ENCODE measurements at regions not wholly inside any gene's neighbourhood (a gene's known extent, or its start where the extent isn't known, plus 50 kb on each side); places are given as distances from the start of the nearest gene placed in this dataset.

DNA sequence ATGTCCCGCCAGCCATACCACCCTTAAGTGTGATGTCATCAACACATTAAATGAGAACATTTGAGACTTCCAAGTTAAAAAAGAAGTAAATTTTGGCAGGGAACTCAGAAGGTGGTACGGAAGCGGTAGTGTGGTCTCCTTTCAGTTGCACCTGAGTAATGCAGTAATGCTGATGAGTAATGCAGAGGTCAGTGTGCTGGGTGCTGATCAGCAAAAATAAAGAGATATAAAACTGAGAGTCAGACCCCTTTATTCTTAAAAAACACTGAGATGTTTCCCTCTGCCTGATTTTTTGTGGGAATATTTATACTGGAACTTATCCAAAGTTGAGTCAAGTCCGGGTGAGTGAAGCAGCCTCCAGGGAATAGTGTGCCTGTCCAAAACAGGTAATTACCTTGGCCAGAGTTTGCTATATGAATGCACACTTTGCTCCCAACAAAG is 370.6 kb upstream of the PRICKLE1 start:
- H3K36me3 ChIP-seq (ENCODE audit: control insufficient read depth in 2 of 2, insufficient read depth in 1 of 2, low read length in 2 of 2), result no peaks in the 10 kb centered on the region
- TF ChIP-seq ZNF335 (tag by site-specific recombination; conservative IDR thresholded peaks at IDR 0.05) (0 out of 2 replicates have a peak, but pooled peaks have one; percentile 24), ZSCAN30 (tag by site-specific recombination; IDR thresholded peaks at IDR 0.05) (no peak), ZNF600 (tag by site-specific recombination; IDR thresholded peaks at IDR 0.05) (peak; percentile 58), KLF16 (tag by site-specific recombination; IDR thresholded peaks at IDR 0.05) (no peak), FEZF1 (tag by site-specific recombination; IDR thresholded peaks at IDR 0.05) (peak; percentile 42; the same call in 1 of the 2 replicates), ZNF138 (tag by site-specific recombination; IDR thresholded peaks at IDR 0.05; ENCODE audit: borderline replicate concordance) (no peak), ZNF629 (tag by site-specific recombination; IDR thresholded peaks at IDR 0.05) (0 out of 2 replicates have a peak, but pooled peaks have one; percentile 9), ZXDB (tag by site-specific recombination; IDR thresholded peaks at IDR 0.05) (0 out of 2 replicates have a peak, but pooled peaks have one; percentile 13), ZNF585B (tag by site-specific recombination; IDR thresholded peaks at IDR 0.05) (no peak)
- TF ChIP-seq, protein P1, sequence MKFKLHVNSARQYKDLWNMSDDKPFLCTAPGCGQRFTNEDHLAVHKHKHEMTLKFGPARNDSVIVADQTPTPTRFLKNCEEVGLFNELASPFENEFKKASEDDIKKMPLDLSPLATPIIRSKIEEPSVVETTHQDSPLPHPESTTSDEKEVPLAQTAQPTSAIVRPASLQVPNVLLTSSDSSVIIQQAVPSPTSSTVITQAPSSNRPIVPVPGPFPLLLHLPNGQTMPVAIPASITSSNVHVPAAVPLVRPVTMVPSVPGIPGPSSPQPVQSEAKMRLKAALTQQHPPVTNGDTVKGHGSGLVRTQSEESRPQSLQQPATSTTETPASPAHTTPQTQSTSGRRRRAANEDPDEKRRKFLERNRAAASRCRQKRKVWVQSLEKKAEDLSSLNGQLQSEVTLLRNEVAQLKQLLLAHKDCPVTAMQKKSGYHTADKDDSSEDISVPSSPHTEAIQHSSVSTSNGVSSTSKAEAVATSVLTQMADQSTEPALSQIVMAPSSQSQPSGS (tag by site-specific recombination; IDR thresholded peaks at IDR 0.05; ENCODE audit: low read depth), result peak; percentile 71; the same call in 1 of the 2 replicates
- TF ChIP-seq, protein P2, sequence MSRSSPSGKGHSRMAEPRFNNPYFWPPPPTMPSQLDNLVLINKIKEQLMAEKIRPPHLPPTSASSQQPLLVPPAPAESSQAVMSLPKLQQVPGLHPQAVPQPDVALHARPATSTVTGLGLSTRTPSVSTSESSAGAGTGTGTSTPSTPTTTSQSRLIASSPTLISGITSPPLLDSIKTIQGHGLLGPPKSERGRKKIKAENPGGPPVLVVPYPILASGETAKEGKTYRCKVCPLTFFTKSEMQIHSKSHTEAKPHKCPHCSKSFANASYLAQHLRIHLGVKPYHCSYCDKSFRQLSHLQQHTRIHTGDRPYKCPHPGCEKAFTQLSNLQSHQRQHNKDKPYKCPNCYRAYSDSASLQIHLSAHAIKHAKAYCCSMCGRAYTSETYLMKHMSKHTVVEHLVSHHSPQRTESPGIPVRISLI (tag by site-specific recombination; IDR thresholded peaks at IDR 0.05), result no peak
- ChIA-PET CTCF (no interaction called here), POLR2A (no interaction called here)
- no peak overlapping the region for H3K4me3 ChIP-seq (ENCODE audit: low read depth, low read length)
- no peaks in the 10 kb centered on the region for H3K9me3 ChIP-seq (ENCODE audit: control insufficient read depth, insufficient read depth, low read depth, low read length)
- H3K27ac ChIP-seq (ENCODE audit: extremely low read depth, low read depth, low read length), result no peak overlapping the region; the same call in 1 of the 2 replicates
- H3K4me1 ChIP-seq (ENCODE audit: control insufficient read depth, insufficient read depth, low read length), result peaks cover 16% of the 10 kb centered on the region

DNA sequence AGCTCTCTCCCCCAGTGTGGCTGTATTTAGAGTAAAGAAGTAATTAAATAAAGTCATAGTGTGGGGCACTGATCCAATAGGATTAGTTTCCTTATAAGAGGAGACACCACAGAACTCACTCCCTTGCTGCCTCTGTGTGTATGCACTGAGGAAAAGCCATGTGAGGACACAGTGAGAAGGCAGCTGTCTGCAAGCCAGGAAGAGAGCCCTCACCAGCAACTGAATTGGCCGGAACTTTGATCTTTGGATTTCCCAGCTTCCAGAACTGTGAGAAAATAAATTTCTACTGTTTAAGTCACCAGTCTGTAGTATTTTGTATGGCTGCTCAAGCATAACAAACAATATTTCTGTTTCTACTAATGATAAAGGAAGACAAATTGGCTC is 368.7 kb upstream of the PRICKLE1 start:
- H3K9me3 ChIP-seq (ENCODE audit: control insufficient read depth, insufficient read depth, low read depth, low read length), result no peaks in the 10 kb centered on the region
- no peak overlapping the region for H3K4me3 ChIP-seq (ENCODE audit: low read depth, low read length)
- peaks cover 16% of the 10 kb centered on the region for H3K4me1 ChIP-seq (ENCODE audit: control insufficient read depth, insufficient read depth, low read length)
- POLR2A ChIA-PET, result no interaction called here
- H3K36me3 ChIP-seq (ENCODE audit: control insufficient read depth in 2 of 2, insufficient read depth in 1 of 2, low read length in 2 of 2), result no peaks in the 10 kb centered on the region
- TF ChIP-seq ZNF211 (tag by site-specific recombination; IDR thresholded peaks at IDR 0.05; ENCODE audit: low read depth) (no peak), ZBTB8A (tag by site-specific recombination; IDR thresholded peaks at IDR 0.05) (no peak), ZNF221 (tag by site-specific recombination; IDR thresholded peaks at IDR 0.05; ENCODE audit: borderline replicate concordance) (no peak), ZEB2 (tag by site-specific recombination; IDR thresholded peaks at IDR 0.05) (no peak), YY1 (tag by site-specific recombination; IDR thresholded peaks at IDR 0.05) (no peak), EGR2 (tag by site-specific recombination; IDR thresholded peaks at IDR 0.05; ENCODE audit: low read depth) (no peak), ZNF549 (tag by site-specific recombination; IDR thresholded peaks at IDR 0.05) (no peak)
- TF ChIP-seq, protein P2 (tag by site-specific recombination; IDR thresholded peaks at IDR 0.05), result no peak
- TF ChIP-seq, protein P3, sequence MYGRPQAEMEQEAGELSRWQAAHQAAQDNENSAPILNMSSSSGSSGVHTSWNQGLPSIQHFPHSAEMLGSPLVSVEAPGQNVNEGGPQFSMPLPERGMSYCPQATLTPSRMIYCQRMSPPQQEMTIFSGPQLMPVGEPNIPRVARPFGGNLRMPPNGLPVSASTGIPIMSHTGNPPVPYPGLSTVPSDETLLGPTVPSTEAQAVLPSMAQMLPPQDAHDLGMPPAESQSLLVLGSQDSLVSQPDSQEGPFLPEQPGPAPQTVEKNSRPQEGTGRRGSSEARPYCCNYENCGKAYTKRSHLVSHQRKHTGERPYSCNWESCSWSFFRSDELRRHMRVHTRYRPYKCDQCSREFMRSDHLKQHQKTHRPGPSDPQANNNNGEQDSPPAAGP (tag by site-specific recombination; IDR thresholded peaks at IDR 0.05), result no peak
- TF ChIP-seq, protein P4, sequence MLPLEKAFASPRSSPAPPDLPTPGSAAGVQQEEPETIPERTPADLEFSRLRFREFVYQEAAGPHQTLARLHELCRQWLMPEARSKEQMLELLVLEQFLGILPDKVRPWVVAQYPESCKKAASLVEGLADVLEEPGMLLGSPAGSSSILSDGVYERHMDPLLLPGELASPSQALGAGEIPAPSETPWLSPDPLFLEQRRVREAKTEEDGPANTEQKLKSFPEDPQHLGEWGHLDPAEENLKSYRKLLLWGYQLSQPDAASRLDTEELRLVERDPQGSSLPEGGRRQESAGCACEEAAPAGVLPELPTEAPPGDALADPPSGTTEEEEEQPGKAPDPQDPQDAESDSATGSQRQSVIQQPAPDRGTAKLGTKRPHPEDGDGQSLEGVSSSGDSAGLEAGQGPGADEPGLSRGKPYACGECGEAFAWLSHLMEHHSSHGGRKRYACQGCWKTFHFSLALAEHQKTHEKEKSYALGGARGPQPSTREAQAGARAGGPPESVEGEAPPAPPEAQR (tag by site-specific recombination; IDR thresholded peaks at IDR 0.05), result no peak
- CTCF ChIA-PET, result interaction anchor here (0.6 to 0.9 kb wide), 2 partner anchors 35 to 117 kb away, joined by 3 to 4 read pairs; no protein-coding TSS in a partner anchor
- no peak overlapping the region for H3K27ac ChIP-seq (ENCODE audit: extremely low read depth, low read depth, low read length)
